ENCODE measurements at regions not wholly inside any gene's neighbourhood (a gene's known extent, or its start where the extent isn't known, plus 50 kb on each side); places are given as distances from the start of the nearest gene placed in this dataset.

- TF ChIP-seq CTCF (conservative IDR thresholded peaks at IDR 0.05; ENCODE audit: low read length) (no peak), EZH2phosphoT487 (IDR thresholded peaks at IDR 0.05; ENCODE audit: borderline replicate concordance, low read depth, low read length) (no peak)
Observed at GRCh38 chr4:96342196-96342595, 502.3 kb downstream of the PDHA2 start.

Measured in OCI-LY7 (cell line).